AG04450 (cell line): ENCODE measurements at regions not wholly inside any gene's neighbourhood (a gene's known extent, or its start where the extent isn't known, plus 50 kb on each side); places are given as distances from the start of the nearest gene placed in this dataset.

Experiments used
- CTCF ChIA-PET: fragments of 300-600, 350-600 bp; formaldehyde crosslinking; extraction: SDS; loops from one replicate; lab custom pipeline; 2022; ENCODE audit warnings: antibody characterized with exemption, inconsistent platforms; lab: Charles Lee
- POLR2A ChIA-PET: fragments of 350-600 bp; formaldehyde crosslinking; extraction: SDS; loops from one replicate; lab custom pipeline; 2021; ENCODE audit warnings: antibody characterized with exemption, inconsistent platforms; lab: Yijun Ruan, JAX
- DNase-seq: peaks from one replicate; pipeline ENCODE4 v3.0.0-alpha.2; 2011; ENCODE audit warnings: low read depth, low spot score
- H3K27ac ChIP-seq: one replicate; pipeline ENCODE4 v1.5.1; 2012; ENCODE audit warnings: low read depth, low read length, control low read depth
- H3K27me3 ChIP-seq: one replicate; pipeline ENCODE4 v1.6.0; 2012; ENCODE audit warnings: low read length; ENCODE audit not compliant: control insufficient read depth, insufficient read depth
- H3K4me3 ChIP-seq: 2 replicates; pipeline ENCODE4 v1.5.1; 2011; ENCODE audit warnings: mild to moderate bottlenecking, low read depth, low read length, control low read depth
- H3K9me3 ChIP-seq: 2 replicates; pipeline ENCODE4 v1.5.1; 2012; ENCODE audit warnings: low read length; ENCODE audit not compliant: control insufficient read depth, insufficient read depth
- TF ChIP-seq, protein P1 (sequence below): IDR thresholded peaks from 2 replicates; pipeline ENCODE4 v1.5.1; 2011; ENCODE audit warnings: low read depth, low read length, control low read depth, inconsistent platforms

DNA sequence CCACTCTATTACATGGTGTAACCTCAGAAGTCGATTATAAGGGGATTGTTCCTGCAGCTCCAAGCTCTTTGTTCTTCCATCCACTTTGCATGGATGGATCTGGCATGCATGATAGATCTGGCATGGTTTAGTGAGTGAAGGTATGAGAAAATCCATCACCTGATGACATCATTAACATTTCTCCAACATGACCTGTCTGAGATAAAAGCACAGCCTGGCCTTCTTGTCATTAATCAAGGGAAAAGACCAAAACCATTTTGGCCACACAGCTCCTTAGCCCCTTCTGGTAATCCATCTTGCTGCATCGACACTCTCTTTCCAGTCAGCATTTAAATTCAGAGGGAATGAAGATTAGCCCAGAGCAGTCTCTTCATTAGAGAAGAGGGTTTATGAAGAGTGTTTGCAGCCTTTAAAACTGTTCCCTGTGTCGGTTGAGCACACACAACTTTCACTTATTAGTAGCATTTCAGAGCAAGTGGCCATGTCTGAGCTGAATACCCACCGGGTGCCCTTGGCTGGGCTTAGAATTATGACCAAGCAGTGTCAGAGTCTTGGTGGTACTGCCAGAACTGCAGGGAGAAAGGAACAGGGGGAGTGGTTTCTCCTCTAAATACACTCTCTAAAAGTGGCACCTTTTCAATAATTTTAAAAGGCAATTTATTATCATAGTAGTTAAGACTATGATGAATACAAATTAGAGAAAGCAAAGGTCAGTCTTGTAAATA is 246.0 kb downstream of the HAPSTR1 start:
- Histone ChIP-seq H3K27ac (no peak overlapping the region), H3K9me3 (peaks cover 3% of the 10 kb centered on the region), H3K4me3 (no peak overlapping the region), H3K27me3 (no peaks in the 10 kb centered on the region)
- no peak for DNase-seq
- ChIA-PET CTCF (no interaction called here), POLR2A (no interaction called here)
- TF ChIP-seq, protein P1, sequence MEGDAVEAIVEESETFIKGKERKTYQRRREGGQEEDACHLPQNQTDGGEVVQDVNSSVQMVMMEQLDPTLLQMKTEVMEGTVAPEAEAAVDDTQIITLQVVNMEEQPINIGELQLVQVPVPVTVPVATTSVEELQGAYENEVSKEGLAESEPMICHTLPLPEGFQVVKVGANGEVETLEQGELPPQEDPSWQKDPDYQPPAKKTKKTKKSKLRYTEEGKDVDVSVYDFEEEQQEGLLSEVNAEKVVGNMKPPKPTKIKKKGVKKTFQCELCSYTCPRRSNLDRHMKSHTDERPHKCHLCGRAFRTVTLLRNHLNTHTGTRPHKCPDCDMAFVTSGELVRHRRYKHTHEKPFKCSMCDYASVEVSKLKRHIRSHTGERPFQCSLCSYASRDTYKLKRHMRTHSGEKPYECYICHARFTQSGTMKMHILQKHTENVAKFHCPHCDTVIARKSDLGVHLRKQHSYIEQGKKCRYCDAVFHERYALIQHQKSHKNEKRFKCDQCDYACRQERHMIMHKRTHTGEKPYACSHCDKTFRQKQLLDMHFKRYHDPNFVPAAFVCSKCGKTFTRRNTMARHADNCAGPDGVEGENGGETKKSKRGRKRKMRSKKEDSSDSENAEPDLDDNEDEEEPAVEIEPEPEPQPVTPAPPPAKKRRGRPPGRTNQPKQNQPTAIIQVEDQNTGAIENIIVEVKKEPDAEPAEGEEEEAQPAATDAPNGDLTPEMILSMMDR = no peak

GRCh38 chr16:9338068-9338467 is 246.6 kb downstream of the HAPSTR1 start:
- H3K27ac ChIP-seq = no peak overlapping the region
- H3K4me3 ChIP-seq = no peak overlapping the region
- TF ChIP-seq, protein P1 = no peak
- CTCF ChIA-PET = no interaction called here
- no peak for DNase-seq
- H3K9me3 ChIP-seq = peaks cover 3% of the 10 kb centered on the region
- POLR2A ChIA-PET = no interaction called here
- H3K27me3 ChIP-seq = no peaks in the 10 kb centered on the region

DNA sequence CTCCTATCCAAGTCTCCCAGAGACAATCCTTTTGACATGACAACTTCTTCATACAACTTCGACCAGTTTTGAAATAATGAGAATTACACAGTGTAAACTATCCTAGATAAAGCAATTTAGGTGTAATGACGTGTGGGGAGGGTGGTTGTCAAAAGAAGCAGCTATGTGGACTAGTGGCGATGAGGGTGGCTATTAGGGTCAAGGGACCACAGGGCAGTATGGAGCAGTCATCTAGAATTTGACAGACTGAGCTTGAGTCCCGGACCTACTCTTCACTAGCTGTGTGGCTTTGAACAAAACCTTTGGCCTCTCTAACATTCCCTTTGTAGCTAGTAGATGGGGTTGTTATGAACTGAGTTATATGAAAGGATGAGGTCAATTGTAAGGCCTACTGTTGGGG is 247.1 kb downstream of the HAPSTR1 start:
- Histone ChIP-seq H3K27ac (no peak overlapping the region), H3K9me3 (peaks cover 3% of the 10 kb centered on the region), H3K4me3 (no peak overlapping the region), H3K27me3 (no peaks in the 10 kb centered on the region)
- no peak for DNase-seq
- ChIA-PET CTCF (no interaction called here), POLR2A (no interaction called here)
- TF ChIP-seq, protein P1 = no peak

- H3K9me3 ChIP-seq = peaks cover 3% of the 10 kb centered on the region
- ChIA-PET CTCF (no interaction called here), POLR2A (no interaction called here)
- no peak overlapping the region for H3K27ac ChIP-seq
- H3K4me3 ChIP-seq = no peak overlapping the region
- DNase-seq = no peak
- TF ChIP-seq, protein P1 = no peak
- no peaks in the 10 kb centered on the region for H3K27me3 ChIP-seq
Observed at GRCh38 chr16:9340526-9341256, 249.2 kb downstream of the HAPSTR1 start.

DNA sequence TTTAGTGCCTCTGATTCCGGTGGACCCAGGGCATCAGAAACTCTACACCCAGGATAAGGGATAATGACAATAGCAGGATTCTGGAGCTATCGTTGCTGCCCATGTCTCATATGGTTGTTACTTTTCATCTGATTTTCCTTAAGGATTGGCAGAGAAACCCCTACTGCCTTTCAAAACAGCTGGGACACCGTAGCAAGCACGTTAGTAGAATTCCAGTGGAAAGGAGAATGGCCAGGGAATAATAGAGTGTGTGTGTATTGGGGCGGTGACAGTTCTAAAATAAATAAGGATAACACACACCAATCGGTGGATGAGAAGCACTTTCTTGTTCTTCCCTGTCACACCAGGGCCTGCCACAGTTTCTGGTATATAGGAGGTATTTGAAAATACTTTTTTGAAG is 251.8 kb downstream of the HAPSTR1 start:
- Histone ChIP-seq H3K9me3 (peaks cover 3% of the 10 kb centered on the region), H3K27me3 (no peaks in the 10 kb centered on the region), H3K27ac (no peak overlapping the region), H3K4me3 (no peak overlapping the region)
- ChIA-PET CTCF (no interaction called here), POLR2A (no interaction called here)
- no peak for DNase-seq
- TF ChIP-seq, protein P1 = no peak
